Bronchial epithelial cell (primary cell): ENCODE measurements at regions not wholly inside any gene's neighbourhood (a gene's known extent, or its start where the extent isn't known, plus 50 kb on each side); places are given as distances from the start of the nearest gene placed in this dataset.
A peak's percentile ranks its signal among the peaks of the same experiment; 100 is the strongest.

Source experiments
- DNase-seq: peaks from one replicate; pipeline ENCODE4 v3.0.0-alpha.2; 2010; ENCODE audit warnings: low read depth
- FAIRE-seq: peaks from 2 replicates; lab custom pipeline; 2011; peaks lifted over from hg19 to GRCh38; lab: Jason Lieb, UNC
- H3K27me3 ChIP-seq: 2 replicates; pipeline ENCODE4 v1.5.1; 2011; ENCODE audit warnings: low read length; ENCODE audit not compliant: control insufficient read depth, insufficient read depth
- H3K36me3 ChIP-seq: 2 replicates; pipeline ENCODE4 v1.5.1; 2011; ENCODE audit warnings: low read length; ENCODE audit not compliant: control insufficient read depth, insufficient read depth
- H3K4me3 ChIP-seq: 2 replicates; pipeline ENCODE4 v1.5.1; 2011; ENCODE audit warnings: mild to moderate bottlenecking, low read depth, low read length, control low read depth
- CTCF ChIP-seq: IDR thresholded peaks from 2 replicates; pipeline ENCODE4 v1.5.1; 2011; ENCODE audit warnings: mild to moderate bottlenecking, moderate library complexity, low read length, control low read depth, inconsistent platforms; ENCODE audit not compliant: insufficient read depth, severe bottlenecking

GRCh38 chr1:182262425-182262824 is 129.2 kb downstream of the GLUL start:
- TF ChIP-seq CTCF = no peak
- FAIRE-seq (no peak), DNase-seq (no peak)

DNA sequence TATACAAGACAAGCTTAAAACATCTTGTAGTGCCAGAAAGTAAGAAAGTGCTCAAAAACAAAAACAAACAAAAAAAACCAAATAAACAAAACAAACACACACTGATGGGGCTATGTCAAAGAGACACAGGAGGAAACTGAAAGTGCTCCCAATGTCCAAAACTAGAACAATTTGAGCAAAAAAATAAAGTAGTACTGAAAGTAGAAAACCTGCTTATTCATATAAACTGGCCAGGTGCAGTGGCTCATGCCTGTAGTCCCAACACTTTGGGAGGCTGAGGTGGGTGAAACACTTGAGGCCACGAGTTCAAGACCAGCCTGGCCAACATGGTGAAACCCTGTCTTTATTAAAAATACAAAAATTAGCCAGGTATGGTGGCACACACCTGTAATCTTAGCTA is 129.9 kb downstream of the GLUL start:
- Histone ChIP-seq H3K27me3 (no peaks in the 10 kb centered on the region), H3K4me3 (no peak overlapping the region), H3K36me3 (no peaks in the 10 kb centered on the region)
- no peak for FAIRE-seq
- no peak for TF ChIP-seq CTCF
- DNase-seq = no peak

More at GRCh38 chr1:182262425-182262824, 129.2 kb downstream of the GLUL start:
- H3K27me3 ChIP-seq = no peaks in the 10 kb centered on the region
- no peaks in the 10 kb centered on the region for H3K36me3 ChIP-seq
- no peak overlapping the region for H3K4me3 ChIP-seq

DNA sequence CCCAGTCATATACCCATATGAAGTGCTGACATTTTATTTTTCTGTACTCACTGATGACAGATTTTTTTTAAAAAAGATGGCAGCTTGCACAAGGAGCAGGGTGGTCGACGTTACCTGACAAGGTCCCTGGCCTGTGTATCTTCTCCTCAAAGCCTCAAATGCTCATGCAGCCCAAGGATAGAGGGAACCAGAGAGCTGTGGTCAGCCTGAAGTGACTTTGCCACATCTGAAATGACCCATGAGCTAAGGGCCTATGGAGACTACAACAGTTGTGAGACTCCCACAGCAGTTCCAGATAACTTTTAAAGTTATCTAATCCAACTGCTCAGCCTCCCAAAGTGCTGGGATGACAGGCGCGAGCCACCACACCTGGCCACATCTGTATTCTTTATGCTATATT is 131.1 kb downstream of the GLUL start:
- no peak overlapping the region for H3K4me3 ChIP-seq
- no peak for FAIRE-seq
- no peak for TF ChIP-seq CTCF

DNA sequence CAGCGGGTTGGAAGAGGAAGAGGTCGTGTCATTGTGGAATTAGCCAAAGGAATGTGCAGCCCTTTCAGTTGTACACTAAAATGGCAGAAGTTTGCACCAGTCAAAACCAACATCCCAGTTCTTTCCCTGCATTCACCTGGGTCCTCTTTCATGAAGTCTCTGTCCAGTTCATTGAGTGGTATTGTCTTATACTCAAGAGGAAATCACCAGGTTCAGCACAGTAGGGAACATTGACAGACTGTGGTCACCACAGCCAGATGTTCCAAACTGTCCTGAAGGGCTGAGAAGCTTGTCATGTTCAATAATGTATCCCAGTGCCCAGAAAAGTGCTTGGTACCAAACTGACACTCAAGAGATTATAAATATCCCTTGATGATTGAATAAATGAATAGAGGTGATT is 131.6 kb downstream of the GLUL start:
- no peaks in the 10 kb centered on the region for H3K36me3 ChIP-seq
- TF ChIP-seq CTCF = no peak
- no peak overlapping the region for H3K4me3 ChIP-seq
- FAIRE-seq (no peak), DNase-seq (no peak)
- H3K27me3 ChIP-seq = no peaks in the 10 kb centered on the region

More for the DNA sequence above, 131.1 kb downstream of the GLUL start:
- H3K36me3 ChIP-seq = no peaks in the 10 kb centered on the region
- no peaks in the 10 kb centered on the region for H3K27me3 ChIP-seq
- no peak for DNase-seq

DNA sequence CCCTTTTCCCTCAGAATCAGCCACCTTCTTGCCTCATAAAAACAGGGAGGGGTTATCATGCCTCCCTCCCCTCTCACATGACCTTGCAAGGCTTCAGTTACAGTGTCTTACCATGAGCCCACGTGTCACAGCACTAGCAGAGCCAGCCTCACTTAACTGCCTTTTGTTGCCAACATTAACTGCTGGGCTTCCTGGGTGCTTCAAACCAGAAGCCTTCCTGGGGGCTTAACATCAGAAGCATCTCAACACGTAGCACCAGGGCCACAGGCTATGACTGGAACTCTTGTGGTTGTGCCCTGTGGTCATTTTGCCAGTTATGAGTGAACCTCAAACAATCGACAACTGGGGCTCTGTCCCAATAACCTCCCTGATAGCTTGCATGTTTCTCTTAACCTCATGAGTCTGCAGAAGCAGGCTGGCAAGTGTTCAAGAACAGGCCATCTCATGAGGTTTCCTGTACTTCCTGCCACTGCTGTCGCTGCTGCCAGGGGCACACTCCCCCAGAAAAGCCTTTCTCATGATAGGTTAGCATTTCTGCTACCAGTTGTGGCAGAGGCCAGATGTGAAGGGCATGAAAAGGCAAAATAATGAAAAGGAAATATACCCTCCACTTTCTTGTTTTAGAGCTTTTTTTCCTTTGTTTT is 132.2 kb downstream of the GLUL start:
- no peak for TF ChIP-seq CTCF
- no peak overlapping the region for H3K4me3 ChIP-seq
- no peaks in the 10 kb centered on the region for H3K36me3 ChIP-seq
- DNase-seq (peak; percentile 19), FAIRE-seq (no peak)
- no peaks in the 10 kb centered on the region for H3K27me3 ChIP-seq
